ENCODE measurements at regions not wholly inside any gene's neighbourhood (a gene's known extent, or its start where the extent isn't known, plus 50 kb on each side); places are given as distances from the start of the nearest gene placed in this dataset.
"Not testable (repeated sequence)": the region's sequence is repeated elsewhere in the genome, so short reads cannot be mapped to it uniquely, and the experiment has no call there.

GRCh38 chr9:31744589-31744988 lies 639.9 kb upstream of the ACO1 start:
- DNase-seq (ENCODE audit: low read depth in 2 of 2) = no peak

GRCh38 chr9:31745468-31745867 lies 639.0 kb upstream of the ACO1 start:
- no peak for DNase-seq (ENCODE audit: low read depth in 2 of 2)

- DNase-seq (ENCODE audit: low read depth in 2 of 2) = no peak
Observed at GRCh38 chr9:31745886-31746285, 638.6 kb upstream of the ACO1 start.

GRCh38 chr9:31753756-31754155 lies 630.7 kb upstream of the ACO1 start:
- no peak for DNase-seq (ENCODE audit: low read depth in 2 of 2)

- no peak for DNase-seq (ENCODE audit: low read depth in 2 of 2)
Observed at GRCh38 chr9:31759703-31760102, 624.7 kb upstream of the ACO1 start.

- DNase-seq (ENCODE audit: low read depth in 2 of 2) = not testable (repeated sequence)
Observed at GRCh38 chr9:31774021-31774420, 610.4 kb upstream of the ACO1 start.

- DNase-seq (ENCODE audit: low read depth in 2 of 2) = no peak
Observed at GRCh38 chr9:31774571-31774970, 609.9 kb upstream of the ACO1 start.

- no peak for DNase-seq (ENCODE audit: low read depth in 2 of 2)
Observed at GRCh38 chr9:31776471-31776870, 608.0 kb upstream of the ACO1 start.

- DNase-seq (ENCODE audit: low read depth in 2 of 2) = no peak
Observed at GRCh38 chr9:31783491-31783890, 601.0 kb upstream of the ACO1 start.

- no peak for DNase-seq (ENCODE audit: low read depth in 2 of 2)
Observed at GRCh38 chr9:31790720-31791119, 593.7 kb upstream of the ACO1 start.

- no peak for DNase-seq (ENCODE audit: low read depth in 2 of 2)
Observed at GRCh38 chr9:31799953-31800609, 584.4 kb upstream of the ACO1 start.

- DNase-seq (ENCODE audit: low read depth in 2 of 2) = no peak
Observed at GRCh38 chr9:31807574-31808256, 576.7 kb upstream of the ACO1 start.

- DNase-seq (ENCODE audit: low read depth in 2 of 2) = no peak
Observed at GRCh38 chr9:31808766-31809165, 575.7 kb upstream of the ACO1 start.

GRCh38 chr9:31820426-31820825 lies 564.0 kb upstream of the ACO1 start:
- no peak for DNase-seq (ENCODE audit: low read depth in 2 of 2)

- DNase-seq (ENCODE audit: low read depth in 2 of 2) = no peak
Observed at GRCh38 chr9:31821583-31821982, 562.9 kb upstream of the ACO1 start.

- no peak for DNase-seq (ENCODE audit: low read depth in 2 of 2)
Observed at GRCh38 chr9:31823365-31823764, 561.1 kb upstream of the ACO1 start.

- DNase-seq (ENCODE audit: low read depth in 2 of 2) = no peak
Observed at GRCh38 chr9:31824860-31825259, 559.6 kb upstream of the ACO1 start.

GRCh38 chr9:31837211-31837610 lies 547.2 kb upstream of the ACO1 start:
- DNase-seq (ENCODE audit: low read depth in 2 of 2) = no peak

- no peak for DNase-seq (ENCODE audit: low read depth in 2 of 2)
Observed at GRCh38 chr9:31839273-31839672, 545.2 kb upstream of the ACO1 start.

- DNase-seq (ENCODE audit: low read depth in 2 of 2) = no peak
Observed at GRCh38 chr9:31840702-31841101, 543.7 kb upstream of the ACO1 start.

GRCh38 chr9:31847963-31848362 lies 536.5 kb upstream of the ACO1 start:
- DNase-seq (ENCODE audit: low read depth in 2 of 2) = no peak

- DNase-seq (ENCODE audit: low read depth in 2 of 2) = no peak
Observed at GRCh38 chr9:31848505-31849285, 535.7 kb upstream of the ACO1 start.

- no peak for DNase-seq (ENCODE audit: low read depth in 2 of 2)
Observed at GRCh38 chr9:31854187-31854586, 530.3 kb upstream of the ACO1 start.
